BLaER1 treated with 17β-estradiol and CSF1 and Interleukin-3, amounts not matched to agents 10 nM and 100 nM (cell line): ENCODE measurements at regions not wholly inside any gene's neighbourhood (a gene's known extent, or its start where the extent isn't known, plus 50 kb on each side); places are given as distances from the start of the nearest gene placed in this dataset.
"Not testable (repeated sequence)": the region's sequence is repeated elsewhere in the genome, so short reads cannot be mapped to it uniquely, and the experiment has no call there.

Experiments
- H3K27ac ChIP-seq, 11 experiments: shearing (Covaris generic); formaldehyde crosslinking; 2 replicates each; pipeline ENCODE4 v1.8.1; 2022
- H3K27me3 ChIP-seq, 11 experiments: shearing (Covaris generic); formaldehyde crosslinking; 2 replicates each; pipeline ENCODE4 v1.8.1; 2022
- H3K36me3 ChIP-seq, 11 experiments: shearing (Covaris generic); formaldehyde crosslinking; 2 replicates each; pipeline ENCODE4 v1.8.1; 2022
- H3K4me1 ChIP-seq, 10 experiments: shearing (Covaris generic); formaldehyde crosslinking; 2 replicates each; pipeline ENCODE4 v1.8.1; 2022
- H3K4me2 ChIP-seq, 11 experiments: shearing (Covaris generic); formaldehyde crosslinking; 2 replicates each; pipeline ENCODE4 v1.8.1; 2022
- H3K4me3 ChIP-seq, 10 experiments: shearing (Covaris generic); formaldehyde crosslinking; 2 replicates each; pipeline ENCODE4 v1.8.1; 2022
- H3K9ac ChIP-seq, 11 experiments: shearing (Covaris generic); formaldehyde crosslinking; 2 replicates each; pipeline ENCODE4 v1.8.1; 2022
- H3K9me3 ChIP-seq, 11 experiments: shearing (Covaris generic); formaldehyde crosslinking; replicated peaks in 1 of 11; 2 replicates each; pipeline ENCODE4 v1.8.1; 2022
- H4K20me1 ChIP-seq, 11 experiments: shearing (Covaris generic); formaldehyde crosslinking; 2 replicates each; pipeline ENCODE4 v1.8.1; 2022
- Cebpa-rat ChIP-seq, 11 experiments: shearing (Covaris generic); IDR thresholded peaks; 2 replicates each; pipeline ENCODE4 v1.8.1; 2022

DNA sequence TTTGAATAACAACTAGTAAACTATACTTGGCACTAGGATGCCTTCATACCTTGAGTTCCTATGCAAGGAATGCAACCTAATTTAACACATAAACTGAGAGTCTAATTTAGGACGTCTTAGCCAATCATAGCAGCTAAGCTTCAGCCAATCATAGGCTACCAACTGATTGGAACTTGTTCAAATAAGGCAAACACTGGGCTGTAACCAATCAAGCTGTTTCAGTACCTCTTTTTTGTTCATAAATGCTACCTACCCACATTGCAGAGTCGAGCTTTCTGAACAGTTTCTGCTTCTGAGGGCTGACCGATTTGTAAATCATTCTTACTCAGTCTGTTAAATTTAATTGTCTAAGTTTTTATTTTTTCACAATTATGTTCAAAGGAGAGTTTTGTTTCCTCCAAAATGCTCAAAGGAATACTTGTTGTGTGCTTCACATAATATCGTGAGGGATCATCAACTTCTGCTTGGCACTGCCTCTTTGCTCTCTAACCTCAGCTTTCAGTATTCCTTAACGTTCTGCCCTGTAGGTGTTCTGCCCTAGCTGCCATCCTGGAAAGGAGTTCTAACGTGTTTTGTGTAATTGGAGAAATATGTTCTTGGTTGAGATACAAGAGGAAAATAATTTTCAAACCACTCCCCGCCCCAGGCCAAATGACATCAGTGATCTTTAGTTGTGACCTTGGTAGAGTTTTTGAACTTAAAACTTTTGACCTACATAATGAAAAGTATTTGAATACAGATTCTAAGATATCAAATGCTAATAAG, 380.4 kb upstream of the MIS18BP1 start:
- no peak for TF ChIP-seq Cebpa-rat (IDR thresholded peaks at IDR 0.05)
- Histone ChIP-seq H3K27me3 (no peaks in the 10 kb centered on the region), H3K4me1 (no peaks in the 10 kb centered on the region), H3K9me3 (peaks cover 0 to 18% (median 12%) of the 10 kb centered on the region in 11 experiments; a peak in 18 of 22 replicates), H4K20me1 (no peaks in the 10 kb centered on the region), H3K36me3 (no peaks in the 10 kb centered on the region), H3K4me2 (no peak overlapping the region), H3K27ac (no peak overlapping the region), H3K9ac (no peak overlapping the region), H3K4me3 (no peak overlapping the region)

DNA sequence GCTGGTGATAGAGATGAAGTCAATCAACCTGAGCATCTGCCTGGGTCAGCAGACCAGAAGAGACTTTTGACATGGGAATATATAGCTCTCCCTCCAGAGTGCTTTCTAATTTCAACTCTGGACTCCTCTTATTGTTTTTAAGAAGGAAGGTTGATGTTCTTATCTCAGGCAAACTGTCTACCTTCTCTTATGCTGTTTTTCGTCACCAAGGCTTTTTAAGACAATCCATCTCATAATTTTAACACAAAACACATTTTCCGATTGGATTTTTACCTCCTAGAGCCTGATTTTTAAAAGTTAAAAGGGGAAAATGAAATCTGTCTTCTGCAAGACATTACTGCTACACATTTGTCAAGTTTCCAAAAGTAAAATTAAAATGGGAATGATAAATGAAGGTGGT, 368.7 kb upstream of the MIS18BP1 start:
- no peak overlapping the region for H3K27ac ChIP-seq
- H3K27me3 ChIP-seq = no peaks in the 10 kb centered on the region
- no peaks in the 10 kb centered on the region for H3K36me3 ChIP-seq
- no peak overlapping the region for H3K9ac ChIP-seq
- TF ChIP-seq Cebpa-rat (IDR thresholded peaks at IDR 0.05) = no peak
- H3K4me3 ChIP-seq = no peak overlapping the region
- H3K9me3 ChIP-seq = no peaks in the 10 kb centered on the region
- H4K20me1 ChIP-seq = no peaks in the 10 kb centered on the region
- H3K4me1 ChIP-seq = no peaks in the 10 kb centered on the region
- no peak overlapping the region for H3K4me2 ChIP-seq

DNA sequence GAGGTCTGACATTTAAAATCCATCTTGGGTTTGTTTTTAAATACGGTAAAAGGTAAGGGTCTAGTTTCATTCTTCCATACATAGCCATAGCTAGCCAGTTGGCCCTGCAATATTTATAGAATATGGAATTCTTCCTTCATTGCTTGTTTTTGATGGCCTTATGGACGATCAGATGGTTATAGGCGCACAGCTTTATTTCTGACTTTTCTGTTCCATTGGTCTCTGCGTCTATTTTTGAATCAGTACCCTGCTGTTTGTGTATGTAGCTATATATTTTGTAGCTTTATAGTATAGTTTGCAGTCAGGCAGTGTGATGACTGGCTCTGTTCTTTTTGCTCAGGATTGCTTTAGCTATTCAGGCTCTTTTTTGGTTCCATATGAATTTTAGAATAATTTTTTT, 366.8 kb upstream of the MIS18BP1 start:
- Histone ChIP-seq H3K27ac (no peak overlapping the region), H3K4me2 (no peak overlapping the region), H4K20me1 (no peaks in the 10 kb centered on the region), H3K27me3 (no peaks in the 10 kb centered on the region), H3K9ac (no peak overlapping the region), H3K4me1 (no peaks in the 10 kb centered on the region), H3K4me3 (no peak overlapping the region), H3K9me3 (no peaks in the 10 kb centered on the region), H3K36me3 (no peaks in the 10 kb centered on the region)
- TF ChIP-seq Cebpa-rat (IDR thresholded peaks at IDR 0.05) = no peak

DNA sequence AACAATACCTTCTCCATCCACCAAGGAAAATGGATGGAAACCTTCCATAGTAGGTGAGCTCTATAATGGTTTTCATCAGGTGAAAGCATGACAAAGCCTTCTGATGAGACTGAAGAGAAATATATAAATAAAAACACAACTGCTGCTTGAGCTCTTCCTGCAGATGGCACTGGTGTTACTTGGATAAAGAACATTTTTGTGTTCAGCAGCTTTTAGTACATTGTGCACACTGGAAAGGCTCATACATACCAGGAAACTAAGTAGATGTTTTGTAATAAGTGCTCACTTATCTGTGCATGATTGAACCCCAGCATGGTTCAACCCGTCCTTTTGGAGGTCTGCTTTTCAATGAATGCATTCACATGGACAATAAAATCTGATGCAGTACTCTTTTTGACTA, 357.3 kb upstream of the MIS18BP1 start:
- Histone ChIP-seq H3K4me2 (no peak overlapping the region), H4K20me1 (no peaks in the 10 kb centered on the region), H3K4me3 (no peak overlapping the region), H3K9ac (no peak overlapping the region), H3K36me3 (no peaks in the 10 kb centered on the region), H3K4me1 (no peaks in the 10 kb centered on the region), H3K9me3 (no peaks in the 10 kb centered on the region), H3K27ac (no peak overlapping the region), H3K27me3 (no peaks in the 10 kb centered on the region)
- TF ChIP-seq Cebpa-rat (IDR thresholded peaks at IDR 0.05) = no peak

DNA sequence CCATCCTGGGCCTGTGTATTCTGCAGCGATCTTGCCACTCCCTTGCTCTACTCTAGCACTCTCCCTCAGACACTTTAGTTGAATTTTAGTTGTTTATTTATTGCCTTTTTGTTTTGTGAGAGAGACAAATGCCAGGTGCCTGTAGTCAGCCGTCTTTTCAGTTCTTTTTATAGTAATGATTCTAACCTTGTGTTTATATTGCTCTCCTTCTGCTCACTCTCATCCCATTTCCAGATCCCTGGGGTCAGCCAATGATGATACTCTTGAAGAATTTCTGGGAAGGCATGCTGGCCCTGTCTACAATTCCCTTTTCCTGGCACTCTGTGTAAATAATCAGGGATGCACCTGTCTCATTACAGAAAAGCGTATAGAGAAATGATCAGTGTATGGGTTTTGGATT, 334.1 kb upstream of the MIS18BP1 start:
- Histone ChIP-seq H3K27ac (no peak overlapping the region), H3K36me3 (no peaks in the 10 kb centered on the region), H3K4me1 (no peaks in the 10 kb centered on the region), H3K4me2 (no peak overlapping the region), H3K9me3 (peaks cover 0 to 3% (median 0%) of the 10 kb centered on the region in 11 experiments; a peak in 6 of 22 replicates), H3K4me3 (no peak overlapping the region), H3K9ac (no peak overlapping the region), H4K20me1 (no peaks in the 10 kb centered on the region), H3K27me3 (no peaks in the 10 kb centered on the region)
- TF ChIP-seq Cebpa-rat (IDR thresholded peaks at IDR 0.05) = no peak

GRCh38 chr14:45559626-45560025, 306.6 kb upstream of the MIS18BP1 start:
- Histone ChIP-seq H3K27ac (no peak overlapping the region), H4K20me1 (no peaks in the 10 kb centered on the region), H3K4me2 (no peak overlapping the region), H3K9ac (no peak overlapping the region), H3K27me3 (no peaks in the 10 kb centered on the region), H3K4me3 (no peak overlapping the region), H3K9me3 (no peaks in the 10 kb centered on the region), H3K36me3 (no peaks in the 10 kb centered on the region), H3K4me1 (no peaks in the 10 kb centered on the region)
- TF ChIP-seq Cebpa-rat (IDR thresholded peaks at IDR 0.05) = no peak

DNA sequence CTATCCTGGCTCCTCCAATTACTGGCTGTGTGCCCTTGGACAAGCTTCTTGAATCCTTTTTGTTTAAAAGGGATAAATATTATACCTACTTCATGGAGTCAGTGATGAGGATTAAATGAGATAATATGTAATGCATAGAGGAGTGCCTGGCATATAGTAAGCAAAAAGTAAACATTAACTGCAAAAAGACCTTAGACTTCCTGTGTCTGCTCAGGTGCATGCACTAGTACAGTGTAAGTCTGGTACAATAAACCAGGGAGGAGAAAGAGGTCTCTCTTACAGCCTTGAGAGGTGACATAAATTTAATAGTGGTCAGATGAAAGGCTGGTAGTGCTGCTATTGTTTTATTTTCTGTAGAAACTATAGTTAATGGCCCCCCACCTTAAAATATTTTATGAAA, 305.2 kb upstream of the MIS18BP1 start:
- Histone ChIP-seq H3K4me2 (no peak overlapping the region), H3K9me3 (no peaks in the 10 kb centered on the region), H4K20me1 (no peaks in the 10 kb centered on the region), H3K27me3 (no peaks in the 10 kb centered on the region), H3K27ac (no peak overlapping the region), H3K9ac (no peak overlapping the region), H3K4me1 (no peaks in the 10 kb centered on the region), H3K4me3 (no peak overlapping the region), H3K36me3 (no peaks in the 10 kb centered on the region)
- TF ChIP-seq Cebpa-rat (IDR thresholded peaks at IDR 0.05) = no peak

DNA sequence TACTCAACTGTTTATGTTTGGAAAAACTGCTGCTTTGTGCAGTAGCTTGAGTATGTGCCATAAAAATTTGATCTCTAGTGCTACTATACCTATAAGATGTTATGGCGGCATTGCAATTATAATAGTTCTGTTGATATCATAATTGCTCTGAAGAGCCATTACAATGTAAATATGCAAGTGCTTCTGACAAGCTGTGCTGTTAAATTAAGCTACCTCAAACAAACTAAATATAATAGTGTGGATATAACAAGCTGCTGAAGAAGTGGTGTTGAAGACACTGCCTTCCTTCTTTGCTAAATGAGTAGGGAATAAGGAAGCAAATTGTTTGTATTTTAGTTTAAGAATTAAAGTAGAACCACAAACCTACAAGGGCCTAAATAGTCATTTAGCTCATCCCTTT, 301.0 kb upstream of the MIS18BP1 start:
- Histone ChIP-seq H3K27ac (no peak overlapping the region), H3K36me3 (no peaks in the 10 kb centered on the region), H3K9ac (no peak overlapping the region), H3K27me3 (no peaks in the 10 kb centered on the region), H3K4me2 (no peak overlapping the region), H4K20me1 (no peaks in the 10 kb centered on the region), H3K4me1 (no peaks in the 10 kb centered on the region), H3K4me3 (no peak overlapping the region), H3K9me3 (no peaks in the 10 kb centered on the region)
- TF ChIP-seq Cebpa-rat (IDR thresholded peaks at IDR 0.05) = no peak

DNA sequence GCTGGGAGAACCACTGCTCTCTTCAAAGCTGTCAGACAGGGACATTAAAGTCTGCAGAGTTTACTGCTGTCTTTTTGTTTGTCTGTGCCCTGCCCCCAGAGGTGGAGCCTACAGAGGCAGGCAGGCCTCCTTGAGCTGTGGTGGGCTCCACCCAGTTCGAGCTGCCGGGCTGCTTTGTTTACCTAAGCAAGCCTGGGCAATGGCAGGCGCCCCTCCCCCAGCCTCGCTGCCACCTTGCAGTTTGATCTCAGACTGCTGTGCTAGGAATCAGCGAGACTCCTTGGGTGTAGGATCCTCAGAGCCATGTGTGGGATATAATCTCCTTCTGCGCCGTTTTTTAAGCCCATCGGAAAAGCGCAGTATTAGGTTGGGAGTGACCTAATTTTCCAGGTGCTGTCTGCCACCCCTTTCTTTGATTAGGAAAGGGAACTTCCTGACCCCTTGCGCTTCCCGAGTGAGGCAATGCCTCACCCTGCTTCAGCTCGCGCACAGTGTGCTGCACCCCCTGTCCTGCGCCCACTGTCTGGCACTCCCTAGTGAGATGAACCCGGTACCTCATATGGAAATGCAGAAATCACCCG, 298.3 kb upstream of the MIS18BP1 start:
- not testable (repeated sequence) for H4K20me1 ChIP-seq, H3K36me3 ChIP-seq, H3K4me2 ChIP-seq, H3K9ac ChIP-seq, H3K27ac ChIP-seq, H3K9me3 ChIP-seq, H3K4me1 ChIP-seq, H3K27me3 ChIP-seq, H3K4me3 ChIP-seq

GRCh38 chr14:45531022-45531421, 278.0 kb upstream of the MIS18BP1 start:
- H3K4me1 ChIP-seq = no peaks in the 10 kb centered on the region

More at GRCh38 chr14:45531022-45531421, 278.0 kb upstream of the MIS18BP1 start:
- TF ChIP-seq Cebpa-rat (IDR thresholded peaks at IDR 0.05) = no peak
- no peaks in the 10 kb centered on the region for H3K27me3 ChIP-seq
- no peak overlapping the region for H3K27ac ChIP-seq
- H3K9me3 ChIP-seq = peaks cover 0 to 15% (median 7%) of the 10 kb centered on the region in 11 experiments; a peak in 9 of 22 replicates
- no peaks in the 10 kb centered on the region for H3K36me3 ChIP-seq
- no peak overlapping the region for H3K4me2 ChIP-seq
- no peaks in the 10 kb centered on the region for H4K20me1 ChIP-seq
- no peak overlapping the region for H3K4me3 ChIP-seq
- H3K9ac ChIP-seq = no peak overlapping the region
